ENCODE measurements at regions not wholly inside any gene's neighbourhood (a gene's known extent, or its start where the extent isn't known, plus 50 kb on each side); places are given as distances from the start of the nearest gene placed in this dataset.
"Not testable (repeated sequence)": the region's sequence is repeated elsewhere in the genome, so short reads cannot be mapped to it uniquely, and the experiment has no call there.

- Histone ChIP-seq H3K4me1 (no peaks in the 10 kb centered on the region), H3K4me3 (no peak overlapping the region), H3K9me3 (no peaks in the 10 kb centered on the region), H3K27me3 (no peaks in the 10 kb centered on the region), H3K27ac (no peak overlapping the region), H3K36me3 (no peaks in the 10 kb centered on the region)
- TF ChIP-seq, protein P1, sequence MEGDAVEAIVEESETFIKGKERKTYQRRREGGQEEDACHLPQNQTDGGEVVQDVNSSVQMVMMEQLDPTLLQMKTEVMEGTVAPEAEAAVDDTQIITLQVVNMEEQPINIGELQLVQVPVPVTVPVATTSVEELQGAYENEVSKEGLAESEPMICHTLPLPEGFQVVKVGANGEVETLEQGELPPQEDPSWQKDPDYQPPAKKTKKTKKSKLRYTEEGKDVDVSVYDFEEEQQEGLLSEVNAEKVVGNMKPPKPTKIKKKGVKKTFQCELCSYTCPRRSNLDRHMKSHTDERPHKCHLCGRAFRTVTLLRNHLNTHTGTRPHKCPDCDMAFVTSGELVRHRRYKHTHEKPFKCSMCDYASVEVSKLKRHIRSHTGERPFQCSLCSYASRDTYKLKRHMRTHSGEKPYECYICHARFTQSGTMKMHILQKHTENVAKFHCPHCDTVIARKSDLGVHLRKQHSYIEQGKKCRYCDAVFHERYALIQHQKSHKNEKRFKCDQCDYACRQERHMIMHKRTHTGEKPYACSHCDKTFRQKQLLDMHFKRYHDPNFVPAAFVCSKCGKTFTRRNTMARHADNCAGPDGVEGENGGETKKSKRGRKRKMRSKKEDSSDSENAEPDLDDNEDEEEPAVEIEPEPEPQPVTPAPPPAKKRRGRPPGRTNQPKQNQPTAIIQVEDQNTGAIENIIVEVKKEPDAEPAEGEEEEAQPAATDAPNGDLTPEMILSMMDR (IDR thresholded peaks at IDR 0.05) = no peak
- intact Hi-C loops (cut with DNase I; ENCODE audit: low total_unique reads) = no loop called here
- DNase-seq = no peak
These were observed 146.8 kb upstream of the TMEM229A start for GRCh38 chr7:124179641-124180040.

DNA sequence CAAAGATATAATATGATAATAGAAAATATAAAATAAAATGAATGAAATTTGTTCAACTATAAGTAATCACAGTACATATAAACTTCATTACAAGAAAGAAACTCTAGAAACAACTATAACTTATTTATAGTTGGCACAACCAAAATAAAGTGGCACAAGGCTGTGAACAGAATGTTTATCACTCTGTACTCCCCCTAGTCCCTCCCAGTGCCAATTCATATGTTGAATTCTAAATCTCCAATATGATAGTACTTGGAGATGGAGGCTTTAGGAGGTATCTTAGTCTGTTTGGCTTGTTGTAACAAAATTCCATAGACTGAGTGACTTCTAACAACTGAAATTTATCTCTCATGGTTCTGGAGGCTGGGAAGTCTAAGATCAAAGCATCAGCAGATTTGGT lies 145.0 kb upstream of the TMEM229A start:
- H3K4me3 ChIP-seq = no peak overlapping the region
- no peak overlapping the region for H3K27ac ChIP-seq
- H3K9me3 ChIP-seq = no peaks in the 10 kb centered on the region
- intact Hi-C loops (cut with DNase I; ENCODE audit: low total_unique reads) = no loop called here
- H3K4me1 ChIP-seq = no peaks in the 10 kb centered on the region
- TF ChIP-seq, protein P1 (IDR thresholded peaks at IDR 0.05) = no peak
- DNase-seq = no peak
- H3K36me3 ChIP-seq = no peaks in the 10 kb centered on the region
- H3K27me3 ChIP-seq = no peaks in the 10 kb centered on the region

- H3K9me3 ChIP-seq; intact Hi-C loops (cut with DNase I; ENCODE audit: low total_unique reads); H3K36me3 ChIP-seq; H3K4me1 ChIP-seq; DNase-seq; H3K27ac ChIP-seq; H3K4me3 ChIP-seq; H3K27me3 ChIP-seq: not testable (repeated sequence)
These were observed 138.9 kb upstream of the TMEM229A start for GRCh38 chr7:124171812-124172211.

DNA sequence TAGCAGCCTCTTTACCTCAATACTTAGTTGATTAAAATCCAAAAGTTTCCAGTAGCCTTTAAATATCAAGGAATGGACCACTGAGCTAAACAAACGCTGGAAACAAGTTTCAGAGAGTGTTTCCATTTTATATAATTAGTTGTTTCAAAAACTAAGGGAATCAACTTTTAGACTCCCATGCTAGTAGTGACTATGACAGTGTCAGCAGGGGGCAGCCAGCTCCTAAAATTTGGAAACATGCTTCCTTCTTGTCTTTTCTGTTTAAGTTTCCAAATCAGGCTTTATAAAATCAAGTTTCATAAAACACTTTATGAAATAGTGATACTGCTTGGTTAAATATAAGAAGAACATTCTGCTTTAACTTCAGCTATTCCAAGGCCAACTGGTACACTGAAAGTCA lies 138.2 kb upstream of the TMEM229A start:
- Histone ChIP-seq H3K4me1 (no peaks in the 10 kb centered on the region), H3K4me3 (no peak overlapping the region), H3K27me3 (no peaks in the 10 kb centered on the region), H3K36me3 (no peaks in the 10 kb centered on the region), H3K9me3 (peaks cover 0 to 3% (median 0%) of the 10 kb centered on the region in 3 donors), H3K27ac (no peak overlapping the region)
- intact Hi-C loops (cut with DNase I; ENCODE audit: low total_unique reads) = no loop called here
- no peak for DNase-seq
- TF ChIP-seq, protein P1 (IDR thresholded peaks at IDR 0.05) = no peak

DNA sequence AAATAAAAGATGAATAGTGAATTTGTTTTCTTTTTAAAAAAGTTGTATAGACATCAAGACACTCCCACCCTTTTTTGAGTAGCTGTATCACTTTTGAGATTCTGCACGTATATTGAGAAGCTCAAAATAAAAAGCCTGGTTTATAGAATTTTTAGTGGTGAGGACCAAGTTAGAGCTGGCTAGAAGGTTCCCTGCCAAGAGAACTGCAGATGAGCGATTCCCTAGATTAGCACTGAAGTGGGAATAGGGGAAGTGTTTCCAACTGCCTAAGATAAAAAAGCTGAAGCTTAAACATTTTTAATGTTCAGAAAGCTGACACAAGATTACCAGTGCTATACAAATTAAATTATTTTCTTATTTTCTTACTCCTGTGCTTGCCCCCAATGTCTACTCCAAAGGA lies 135.7 kb upstream of the TMEM229A start:
- Histone ChIP-seq H3K9me3 (peaks cover 0 to 3% (median 3%) of the 10 kb centered on the region in 3 donors), H3K4me1 (no peaks in the 10 kb centered on the region), H3K4me3 (no peak overlapping the region), H3K36me3 (no peaks in the 10 kb centered on the region), H3K27me3 (no peaks in the 10 kb centered on the region), H3K27ac (no peak overlapping the region)
- TF ChIP-seq, protein P1 (IDR thresholded peaks at IDR 0.05) = no peak
- intact Hi-C loops (cut with DNase I; ENCODE audit: low total_unique reads) = no loop called here
- no peak for DNase-seq

- Histone ChIP-seq H3K36me3 (no peaks in the 10 kb centered on the region), H3K4me3 (no peak overlapping the region), H3K4me1 (no peaks in the 10 kb centered on the region), H3K27me3 (no peaks in the 10 kb centered on the region), H3K27ac (no peak overlapping the region), H3K9me3 (peaks cover 0 to 8% (median 0%) of the 10 kb centered on the region in 3 donors)
- DNase-seq = no peak
- intact Hi-C loops (cut with DNase I; ENCODE audit: low total_unique reads) = no loop called here
- TF ChIP-seq, protein P1 (IDR thresholded peaks at IDR 0.05) = no peak
These were observed 129.8 kb upstream of the TMEM229A start for GRCh38 chr7:124162667-124163066.
